ENCODE measurements at regions not wholly inside any gene's neighbourhood (a gene's known extent, or its start where the extent isn't known, plus 50 kb on each side); places are given as distances from the start of the nearest gene placed in this dataset.

GRCh38 chr2:15687720-15688119 lies 96.1 kb downstream of the DDX1 start (continued):
- TF ChIP-seq, protein P1, sequence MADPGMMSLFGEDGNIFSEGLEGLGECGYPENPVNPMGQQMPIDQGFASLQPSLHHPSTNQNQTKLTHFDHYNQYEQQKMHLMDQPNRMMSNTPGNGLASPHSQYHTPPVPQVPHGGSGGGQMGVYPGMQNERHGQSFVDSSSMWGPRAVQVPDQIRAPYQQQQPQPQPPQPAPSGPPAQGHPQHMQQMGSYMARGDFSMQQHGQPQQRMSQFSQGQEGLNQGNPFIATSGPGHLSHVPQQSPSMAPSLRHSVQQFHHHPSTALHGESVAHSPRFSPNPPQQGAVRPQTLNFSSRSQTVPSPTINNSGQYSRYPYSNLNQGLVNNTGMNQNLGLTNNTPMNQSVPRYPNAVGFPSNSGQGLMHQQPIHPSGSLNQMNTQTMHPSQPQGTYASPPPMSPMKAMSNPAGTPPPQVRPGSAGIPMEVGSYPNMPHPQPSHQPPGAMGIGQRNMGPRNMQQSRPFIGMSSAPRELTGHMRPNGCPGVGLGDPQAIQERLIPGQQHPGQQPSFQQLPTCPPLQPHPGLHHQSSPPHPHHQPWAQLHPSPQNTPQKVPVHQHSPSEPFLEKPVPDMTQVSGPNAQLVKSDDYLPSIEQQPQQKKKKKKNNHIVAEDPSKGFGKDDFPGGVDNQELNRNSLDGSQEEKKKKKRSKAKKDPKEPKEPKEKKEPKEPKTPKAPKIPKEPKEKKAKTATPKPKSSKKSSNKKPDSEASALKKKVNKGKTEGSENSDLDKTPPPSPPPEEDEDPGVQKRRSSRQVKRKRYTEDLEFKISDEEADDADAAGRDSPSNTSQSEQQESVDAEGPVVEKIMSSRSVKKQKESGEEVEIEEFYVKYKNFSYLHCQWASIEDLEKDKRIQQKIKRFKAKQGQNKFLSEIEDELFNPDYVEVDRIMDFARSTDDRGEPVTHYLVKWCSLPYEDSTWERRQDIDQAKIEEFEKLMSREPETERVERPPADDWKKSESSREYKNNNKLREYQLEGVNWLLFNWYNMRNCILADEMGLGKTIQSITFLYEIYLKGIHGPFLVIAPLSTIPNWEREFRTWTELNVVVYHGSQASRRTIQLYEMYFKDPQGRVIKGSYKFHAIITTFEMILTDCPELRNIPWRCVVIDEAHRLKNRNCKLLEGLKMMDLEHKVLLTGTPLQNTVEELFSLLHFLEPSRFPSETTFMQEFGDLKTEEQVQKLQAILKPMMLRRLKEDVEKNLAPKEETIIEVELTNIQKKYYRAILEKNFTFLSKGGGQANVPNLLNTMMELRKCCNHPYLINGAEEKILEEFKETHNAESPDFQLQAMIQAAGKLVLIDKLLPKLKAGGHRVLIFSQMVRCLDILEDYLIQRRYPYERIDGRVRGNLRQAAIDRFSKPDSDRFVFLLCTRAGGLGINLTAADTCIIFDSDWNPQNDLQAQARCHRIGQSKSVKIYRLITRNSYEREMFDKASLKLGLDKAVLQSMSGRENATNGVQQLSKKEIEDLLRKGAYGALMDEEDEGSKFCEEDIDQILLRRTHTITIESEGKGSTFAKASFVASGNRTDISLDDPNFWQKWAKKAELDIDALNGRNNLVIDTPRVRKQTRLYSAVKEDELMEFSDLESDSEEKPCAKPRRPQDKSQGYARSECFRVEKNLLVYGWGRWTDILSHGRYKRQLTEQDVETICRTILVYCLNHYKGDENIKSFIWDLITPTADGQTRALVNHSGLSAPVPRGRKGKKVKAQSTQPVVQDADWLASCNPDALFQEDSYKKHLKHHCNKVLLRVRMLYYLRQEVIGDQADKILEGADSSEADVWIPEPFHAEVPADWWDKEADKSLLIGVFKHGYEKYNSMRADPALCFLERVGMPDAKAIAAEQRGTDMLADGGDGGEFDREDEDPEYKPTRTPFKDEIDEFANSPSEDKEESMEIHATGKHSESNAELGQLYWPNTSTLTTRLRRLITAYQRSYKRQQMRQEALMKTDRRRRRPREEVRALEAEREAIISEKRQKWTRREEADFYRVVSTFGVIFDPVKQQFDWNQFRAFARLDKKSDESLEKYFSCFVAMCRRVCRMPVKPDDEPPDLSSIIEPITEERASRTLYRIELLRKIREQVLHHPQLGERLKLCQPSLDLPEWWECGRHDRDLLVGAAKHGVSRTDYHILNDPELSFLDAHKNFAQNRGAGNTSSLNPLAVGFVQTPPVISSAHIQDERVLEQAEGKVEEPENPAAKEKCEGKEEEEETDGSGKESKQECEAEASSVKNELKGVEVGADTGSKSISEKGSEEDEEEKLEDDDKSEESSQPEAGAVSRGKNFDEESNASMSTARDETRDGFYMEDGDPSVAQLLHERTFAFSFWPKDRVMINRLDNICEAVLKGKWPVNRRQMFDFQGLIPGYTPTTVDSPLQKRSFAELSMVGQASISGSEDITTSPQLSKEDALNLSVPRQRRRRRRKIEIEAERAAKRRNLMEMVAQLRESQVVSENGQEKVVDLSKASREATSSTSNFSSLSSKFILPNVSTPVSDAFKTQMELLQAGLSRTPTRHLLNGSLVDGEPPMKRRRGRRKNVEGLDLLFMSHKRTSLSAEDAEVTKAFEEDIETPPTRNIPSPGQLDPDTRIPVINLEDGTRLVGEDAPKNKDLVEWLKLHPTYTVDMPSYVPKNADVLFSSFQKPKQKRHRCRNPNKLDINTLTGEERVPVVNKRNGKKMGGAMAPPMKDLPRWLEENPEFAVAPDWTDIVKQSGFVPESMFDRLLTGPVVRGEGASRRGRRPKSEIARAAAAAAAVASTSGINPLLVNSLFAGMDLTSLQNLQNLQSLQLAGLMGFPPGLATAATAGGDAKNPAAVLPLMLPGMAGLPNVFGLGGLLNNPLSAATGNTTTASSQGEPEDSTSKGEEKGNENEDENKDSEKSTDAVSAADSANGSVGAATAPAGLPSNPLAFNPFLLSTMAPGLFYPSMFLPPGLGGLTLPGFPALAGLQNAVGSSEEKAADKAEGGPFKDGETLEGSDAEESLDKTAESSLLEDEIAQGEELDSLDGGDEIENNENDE (IDR thresholded peaks at IDR 0.05; ENCODE audit: insufficient replicate concordance, low read length) = no peak
- TF ChIP-seq RFX5 (IDR thresholded peaks at IDR 0.05; ENCODE audit: borderline replicate concordance, low read depth, low read length) (no peak), SRF (IDR thresholded peaks at IDR 0.05; ENCODE audit: low read depth, low read length) (no peak)
